Prostate gland (tissue), 2 donors: ENCODE measurements at regions not wholly inside any gene's neighbourhood (a gene's known extent, or its start where the extent isn't known, plus 50 kb on each side); places are given as distances from the start of the nearest gene placed in this dataset.

ENCODE experiments used
- POLR2A ChIP-seq: fragments of 450-650 bp; IDR thresholded peaks from one replicate; pipeline ENCODE4 v1.6.1; 2016; ENCODE audit warnings: antibody characterized with exemption, mild to moderate bottlenecking
- POLR2AphosphoS5 ChIP-seq: sonication (generic); formaldehyde crosslinking; IDR thresholded peaks from one replicate; pipeline ENCODE4 v1.6.1; 2017; ENCODE audit warnings: antibody characterized with exemption
- TF ChIP-seq, protein P1 (sequence below), 4 experiments: fragments of 200-600 bp in 2 of 4; fragments of 450-650 bp in 2 of 4; sonication (generic) in 2 of 4; IDR thresholded peaks; 1 replicate in 3 of 4; 2 replicates in 1 of 4; pipeline ENCODE4 v1.5.1; 2016 to 2019; ENCODE audit warnings: antibody characterized with exemption in 4 of 4, mild to moderate bottlenecking in 2 of 4, moderate library complexity in 2 of 4

DNA sequence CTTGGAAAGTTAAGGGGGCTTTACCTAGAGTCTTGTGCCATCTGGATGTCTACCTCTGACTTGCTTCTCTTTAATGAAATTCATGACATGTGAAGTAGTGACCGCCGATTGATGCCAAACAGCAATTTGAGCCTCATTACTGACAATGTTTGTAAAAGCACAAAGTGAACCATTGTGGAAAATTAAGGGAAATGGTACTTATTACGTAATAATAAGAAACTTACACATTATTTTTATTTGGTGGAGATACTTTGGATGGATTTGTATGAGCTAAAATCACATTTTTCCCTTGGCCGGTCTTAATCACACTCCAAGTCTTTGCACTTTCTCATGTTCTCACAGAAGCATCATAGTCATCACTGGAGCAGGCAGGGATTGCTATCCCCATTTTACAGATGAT is 265.1 kb upstream of the KLF6 start:
- TF ChIP-seq POLR2AphosphoS5 (no peak), POLR2A (no peak)
- TF ChIP-seq, protein P1, sequence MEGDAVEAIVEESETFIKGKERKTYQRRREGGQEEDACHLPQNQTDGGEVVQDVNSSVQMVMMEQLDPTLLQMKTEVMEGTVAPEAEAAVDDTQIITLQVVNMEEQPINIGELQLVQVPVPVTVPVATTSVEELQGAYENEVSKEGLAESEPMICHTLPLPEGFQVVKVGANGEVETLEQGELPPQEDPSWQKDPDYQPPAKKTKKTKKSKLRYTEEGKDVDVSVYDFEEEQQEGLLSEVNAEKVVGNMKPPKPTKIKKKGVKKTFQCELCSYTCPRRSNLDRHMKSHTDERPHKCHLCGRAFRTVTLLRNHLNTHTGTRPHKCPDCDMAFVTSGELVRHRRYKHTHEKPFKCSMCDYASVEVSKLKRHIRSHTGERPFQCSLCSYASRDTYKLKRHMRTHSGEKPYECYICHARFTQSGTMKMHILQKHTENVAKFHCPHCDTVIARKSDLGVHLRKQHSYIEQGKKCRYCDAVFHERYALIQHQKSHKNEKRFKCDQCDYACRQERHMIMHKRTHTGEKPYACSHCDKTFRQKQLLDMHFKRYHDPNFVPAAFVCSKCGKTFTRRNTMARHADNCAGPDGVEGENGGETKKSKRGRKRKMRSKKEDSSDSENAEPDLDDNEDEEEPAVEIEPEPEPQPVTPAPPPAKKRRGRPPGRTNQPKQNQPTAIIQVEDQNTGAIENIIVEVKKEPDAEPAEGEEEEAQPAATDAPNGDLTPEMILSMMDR (IDR thresholded peaks at IDR 0.05): no peak
